Hematopoietic multipotent progenitor cell treated with erythropoietin and hydrocortisone succinate and interleukin-3 and kit ligand, for 4 days (in vitro differentiated cells): ENCODE measurements at regions not wholly inside any gene's neighbourhood (a gene's known extent, or its start where the extent isn't known, plus 50 kb on each side); places are given as distances from the start of the nearest gene placed in this dataset.
"Not testable (repeated sequence)": the region's sequence is repeated elsewhere in the genome, so short reads cannot be mapped to it uniquely, and the experiment has no call there.

Experiments used
- DNase-seq: peaks from one replicate; pipeline ENCODE4 v3.0.0-alpha.2; 2015

- no peak for DNase-seq
Observed at GRCh38 chr14:28382444-28383190, 384.0 kb upstream of the FOXG1 start.

DNA sequence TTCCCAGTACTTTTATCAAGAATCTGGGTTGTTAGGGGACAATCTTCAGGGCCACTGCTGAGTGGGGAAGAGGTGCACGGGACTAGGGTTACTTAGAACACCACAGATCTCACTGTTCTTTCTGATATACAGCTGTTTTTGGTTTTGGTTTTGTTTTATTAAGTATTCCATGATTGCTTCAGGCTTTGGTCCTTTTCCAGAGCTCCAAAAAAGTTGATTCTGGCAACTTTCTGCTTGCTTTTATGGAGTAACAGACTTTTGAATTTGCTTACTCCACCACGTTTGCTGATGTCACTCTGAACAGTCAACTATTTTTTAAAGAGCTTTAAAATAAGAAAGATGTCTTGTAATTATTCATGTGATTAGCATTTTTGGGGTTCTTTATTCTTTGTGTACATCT, 368.1 kb upstream of the FOXG1 start:
- no peak for DNase-seq

GRCh38 chr14:28401705-28402104, 364.9 kb upstream of the FOXG1 start:
- not testable (repeated sequence) for DNase-seq

DNA sequence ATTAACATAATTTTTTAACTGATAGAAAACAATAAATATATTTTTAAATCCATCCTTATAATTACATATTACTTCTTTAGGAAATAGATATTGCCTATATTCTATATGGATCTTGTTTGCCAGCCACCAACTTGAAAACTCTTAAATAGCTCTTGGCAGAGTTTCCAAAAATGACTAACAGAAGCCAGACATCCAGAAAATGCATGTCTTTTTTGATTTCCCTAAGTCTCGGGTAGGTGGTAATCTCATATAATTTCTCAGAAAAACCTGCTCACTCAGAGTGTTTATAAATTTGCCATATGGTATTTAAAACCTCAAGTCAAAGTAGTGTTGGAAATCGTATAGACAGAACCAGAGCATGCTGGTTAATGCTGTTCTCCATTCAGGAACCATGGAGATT, 360.4 kb upstream of the FOXG1 start:
- DNase-seq, result no peak

DNA sequence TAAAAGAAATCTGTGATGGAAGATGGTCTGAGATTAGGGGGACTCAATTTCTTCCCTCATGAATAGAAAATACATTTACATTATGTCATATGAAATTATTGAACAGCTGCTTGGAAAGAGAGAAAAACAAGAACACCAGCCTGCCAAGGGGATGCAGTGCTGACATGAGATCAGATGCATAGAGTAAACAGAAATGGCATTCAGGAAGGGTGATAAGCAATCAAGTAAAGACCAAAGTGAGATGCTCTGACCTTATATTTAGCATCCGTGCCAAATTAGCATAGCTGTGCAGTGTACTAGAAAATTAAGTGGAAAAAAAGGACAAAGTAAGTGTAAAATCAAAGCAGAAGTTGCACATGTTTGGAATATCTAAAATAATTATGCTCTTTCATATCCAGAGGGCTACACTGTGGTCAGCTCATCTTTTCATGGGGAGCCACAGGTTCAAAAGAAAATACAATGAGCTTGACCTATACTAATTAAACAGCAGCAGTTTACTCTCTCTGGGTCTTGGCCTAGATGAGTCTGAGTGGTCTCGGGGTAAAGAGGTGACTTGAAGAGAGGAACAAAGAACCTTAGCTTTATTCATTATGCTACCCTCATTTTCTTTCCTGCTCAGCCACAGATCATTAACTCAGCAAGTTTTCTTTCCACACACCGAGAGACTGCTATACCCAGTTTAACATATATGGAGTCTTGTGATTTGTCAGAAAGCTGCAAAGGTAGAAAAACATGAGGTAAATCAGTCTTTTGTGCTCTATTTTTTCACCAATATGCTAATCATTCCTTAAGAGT, 359.4 kb upstream of the FOXG1 start:
- DNase-seq, result no peak

- no peak for DNase-seq
Observed at GRCh38 chr14:28407996-28408395, 358.6 kb upstream of the FOXG1 start.

GRCh38 chr14:28412077-28412476, 354.5 kb upstream of the FOXG1 start:
- DNase-seq, result no peak

DNA sequence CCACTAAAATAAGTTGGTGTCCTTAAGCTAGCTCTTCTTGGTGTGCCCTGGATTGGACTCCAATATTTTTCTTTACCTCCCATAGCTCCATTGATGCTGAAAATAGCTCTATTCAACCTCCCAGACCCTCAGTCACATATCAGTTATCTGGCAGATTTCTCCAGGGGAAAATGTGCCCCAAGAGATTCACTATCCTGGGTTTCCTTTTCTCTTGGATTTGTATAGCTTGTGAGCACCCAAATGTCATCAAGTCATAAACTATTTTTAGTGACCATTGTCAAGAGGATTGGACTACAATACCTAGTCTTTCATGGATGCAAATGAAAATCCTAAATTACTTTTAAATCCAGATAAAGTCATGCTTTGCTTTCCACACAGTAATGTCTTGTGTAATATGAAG, 339.6 kb upstream of the FOXG1 start:
- DNase-seq, result no peak

DNA sequence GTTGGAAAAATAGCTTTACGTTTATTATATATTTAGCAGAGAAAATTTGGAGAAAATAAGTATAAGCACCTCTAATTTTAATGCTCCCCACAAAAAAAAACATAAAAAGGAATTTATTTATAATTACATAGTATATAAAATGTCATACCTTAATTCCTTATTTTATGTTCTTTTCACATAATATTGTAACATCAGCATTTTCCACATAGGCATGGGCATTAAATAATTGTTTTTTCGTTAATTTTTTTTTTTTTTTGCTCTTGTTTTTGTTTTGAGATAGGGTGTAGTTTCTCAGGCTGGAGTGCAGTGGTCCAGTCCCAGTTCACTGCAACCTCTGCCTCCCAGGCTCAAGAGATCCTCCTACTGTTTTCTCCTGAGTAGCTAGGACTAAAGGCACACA, 329.8 kb upstream of the FOXG1 start:
- DNase-seq, result no peak

DNA sequence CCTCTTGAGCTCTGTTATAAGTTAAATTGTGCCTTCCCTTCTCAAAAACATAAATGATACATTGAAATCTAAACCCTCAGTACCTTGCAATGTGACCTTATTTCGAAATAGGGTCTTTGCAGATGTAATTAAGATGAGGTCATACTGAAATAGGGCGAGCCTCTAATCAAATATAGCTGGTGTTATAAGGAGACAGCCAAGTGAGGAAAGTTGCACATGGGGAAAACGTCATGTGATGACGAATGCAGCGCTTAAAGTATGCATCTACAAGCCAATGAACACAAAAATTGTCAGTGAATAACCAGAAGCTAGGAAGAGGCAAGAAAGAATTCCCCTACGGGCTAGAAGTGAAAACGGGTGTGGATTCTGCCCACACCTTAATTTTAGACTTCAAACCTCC, 305.2 kb upstream of the FOXG1 start:
- no peak for DNase-seq

- DNase-seq, result no peak
Observed at GRCh38 chr14:28467611-28468010, 299.0 kb upstream of the FOXG1 start.

GRCh38 chr14:28468191-28469151, 298.1 kb upstream of the FOXG1 start:
- DNase-seq, result no peak

DNA sequence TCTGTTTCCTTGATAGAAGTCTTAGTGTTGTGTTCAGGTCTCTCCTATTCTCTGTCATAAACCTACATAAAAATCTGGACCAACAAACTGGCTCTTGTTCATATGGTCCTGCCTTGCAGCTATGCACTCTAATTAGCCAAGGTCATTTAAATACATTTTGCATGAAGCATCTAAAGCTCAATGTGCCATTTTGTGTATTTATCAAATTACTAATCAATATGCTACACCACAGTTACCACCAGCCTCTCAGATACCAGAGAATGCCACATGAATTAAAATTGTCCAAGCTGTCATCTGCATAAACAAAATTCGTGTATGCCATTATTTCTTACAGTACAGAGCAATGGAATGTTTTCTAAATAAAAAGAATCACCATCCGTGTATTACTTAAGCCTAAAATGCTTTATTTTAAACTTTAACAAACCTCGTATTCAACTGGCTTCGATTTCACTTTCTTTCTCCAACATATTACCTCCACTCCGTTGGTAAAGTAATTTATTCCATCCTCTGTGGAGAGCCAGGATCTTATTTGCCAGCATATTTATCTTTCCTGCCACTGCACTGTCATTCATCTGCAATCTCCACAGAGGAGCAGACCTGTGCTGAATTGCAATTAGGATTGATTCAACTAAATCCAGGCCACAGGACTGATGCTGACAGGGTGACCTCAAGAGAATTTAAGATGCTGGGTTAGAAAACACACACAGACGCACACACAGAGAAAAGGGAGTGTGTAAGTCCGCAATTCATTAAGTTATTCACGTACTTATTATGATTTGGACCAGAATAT, 284.1 kb upstream of the FOXG1 start:
- no peak for DNase-seq

DNA sequence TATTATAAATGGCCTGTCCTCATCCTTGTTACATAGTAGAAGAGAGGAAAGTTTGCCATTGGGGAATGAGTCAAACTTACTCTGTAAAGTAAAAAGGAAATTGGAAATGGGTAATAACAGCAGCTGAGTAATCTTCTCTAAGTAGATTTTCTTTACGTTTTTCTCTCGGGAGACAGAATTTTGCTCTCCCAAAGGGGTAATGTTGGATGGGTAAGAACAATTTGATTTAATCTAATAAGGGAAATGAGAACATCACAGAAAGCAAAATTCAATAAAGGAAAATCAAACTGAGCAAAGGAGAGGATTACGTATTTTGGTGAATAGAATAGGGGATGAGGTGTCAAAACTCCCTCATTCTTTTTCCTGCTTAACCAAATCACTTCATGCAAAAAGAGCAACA, 283.1 kb upstream of the FOXG1 start:
- DNase-seq, result no peak

- no peak for DNase-seq
Observed at GRCh38 chr14:28488684-28489083, 277.9 kb upstream of the FOXG1 start.

GRCh38 chr14:28493516-28493915, 273.1 kb upstream of the FOXG1 start:
- no peak for DNase-seq

DNA sequence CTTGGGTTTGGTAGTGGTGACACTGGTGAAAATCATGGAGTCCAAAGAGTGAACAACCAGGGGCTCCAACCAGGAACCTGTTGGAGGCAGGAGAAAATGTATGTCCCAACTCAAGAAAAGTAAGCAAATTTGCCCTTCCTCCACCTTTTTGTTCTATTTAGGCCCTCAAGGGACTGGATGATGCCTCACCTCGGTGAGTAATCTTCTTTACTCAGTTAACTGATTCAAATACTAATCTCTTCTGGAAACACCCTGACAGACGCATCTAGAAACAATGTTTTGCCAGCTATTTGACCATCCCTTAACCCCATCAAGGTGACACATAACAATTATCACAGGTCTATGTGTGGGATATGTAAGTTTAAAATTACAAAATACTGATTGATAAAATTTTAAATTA, 272.4 kb upstream of the FOXG1 start:
- DNase-seq, result no peak

DNA sequence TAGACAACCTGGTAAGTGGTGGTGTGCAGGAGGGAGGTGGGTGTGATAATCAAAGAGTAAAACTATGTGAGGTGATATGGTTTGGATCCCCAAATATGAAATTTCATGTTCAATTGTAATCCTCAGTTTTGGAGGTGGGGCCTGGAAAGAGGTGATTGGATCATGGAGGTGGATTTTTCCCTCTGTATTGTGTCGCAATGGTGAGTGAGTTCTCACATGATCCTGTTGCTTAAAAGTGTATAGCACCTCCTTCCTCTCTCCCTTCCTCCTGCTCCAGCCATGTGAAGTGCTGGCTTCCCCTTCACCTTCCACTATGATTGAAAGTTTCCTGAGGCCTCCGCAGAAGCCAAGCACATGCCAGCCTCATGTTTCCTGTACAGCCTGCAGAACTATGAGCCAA, 270.2 kb upstream of the FOXG1 start:
- DNase-seq, result no peak

GRCh38 chr14:28502517-28502916, 264.1 kb upstream of the FOXG1 start:
- DNase-seq, result no peak

GRCh38 chr14:28515571-28515970, 251.0 kb upstream of the FOXG1 start:
- no peak for DNase-seq

GRCh38 chr14:28536889-28537288, 229.7 kb upstream of the FOXG1 start:
- no peak for DNase-seq

DNA sequence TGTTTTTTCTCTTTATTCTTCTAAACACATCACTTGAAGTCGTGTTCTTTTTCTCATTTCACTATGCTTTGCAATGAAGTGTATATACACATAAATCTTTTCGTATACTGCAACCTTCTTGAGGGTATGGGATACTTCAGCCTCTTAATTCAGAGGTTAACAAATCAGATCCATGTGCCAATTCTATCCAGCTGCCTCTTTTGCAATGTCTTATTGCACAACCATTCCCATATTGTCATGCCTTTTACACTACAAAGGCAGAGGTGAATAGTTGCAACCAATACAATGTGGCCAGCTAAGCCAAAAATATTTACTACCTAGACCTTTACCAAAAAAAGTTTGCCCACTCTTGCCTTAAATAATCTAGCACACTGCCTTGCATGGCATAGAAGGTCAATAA, 224.5 kb upstream of the FOXG1 start:
- no peak for DNase-seq

- no peak for DNase-seq
Observed at GRCh38 chr14:28565345-28565744, 201.2 kb upstream of the FOXG1 start.
